Lower lobe of right lung (tissue), 2 donors: ENCODE measurements at regions not wholly inside any gene's neighbourhood (a gene's known extent, or its start where the extent isn't known, plus 50 kb on each side); places are given as distances from the start of the nearest gene placed in this dataset.
"Not testable (repeated sequence)": the region's sequence is repeated elsewhere in the genome, so short reads cannot be mapped to it uniquely, and the experiment has no call there.

ENCODE experiments used
- ATAC-seq, 2 donors: fragments of 200-7000 bp; cut with Tn5 transposase; one replicate each; pipeline ENCODE4 v1.9.1; 2020 to 2022; ENCODE audit warnings: mild to moderate bottlenecking in 2 of 2, moderate library complexity in 2 of 2
- DNase-seq: peaks from one replicate; pipeline ENCODE4 v3.0.0-alpha.2; 2020
- H3K27ac ChIP-seq: fragments of 200-600 bp; one replicate; pipeline ENCODE4 v1.8.0; 2022
- H3K27me3 ChIP-seq: fragments of 200-600 bp; one replicate; pipeline ENCODE4 v1.8.0; 2022; ENCODE audit warnings: low read depth
- H3K36me3 ChIP-seq: fragments of 200-600 bp; one replicate; pipeline ENCODE4 v1.8.0; 2022; ENCODE audit warnings: mild to moderate bottlenecking
- H3K4me1 ChIP-seq: fragments of 200-600 bp; one replicate; pipeline ENCODE4 v1.8.0; 2022
- H3K4me3 ChIP-seq: fragments of 200-600 bp; one replicate; pipeline ENCODE4 v1.8.0; 2022; ENCODE audit warnings: mild to moderate bottlenecking
- H3K9me3 ChIP-seq: fragments of 200-600 bp; one replicate; pipeline ENCODE4 v1.8.0; 2022
- intact Hi-C: fragments of 100-400 bp; cut with DNase I; formaldehyde crosslinking; loops from one replicate; pipeline ENCODE4 v1.11.0; 2022
- TF ChIP-seq, protein P1 (sequence below): fragments of 200-600 bp; IDR thresholded peaks from one replicate; pipeline ENCODE4 v1.8.0; 2022; ENCODE audit warnings: antibody characterized with exemption, mild to moderate bottlenecking
- donor health status: DM: no; HTN: yes; CAD: no; lungs with severe emphysema.

DNA sequence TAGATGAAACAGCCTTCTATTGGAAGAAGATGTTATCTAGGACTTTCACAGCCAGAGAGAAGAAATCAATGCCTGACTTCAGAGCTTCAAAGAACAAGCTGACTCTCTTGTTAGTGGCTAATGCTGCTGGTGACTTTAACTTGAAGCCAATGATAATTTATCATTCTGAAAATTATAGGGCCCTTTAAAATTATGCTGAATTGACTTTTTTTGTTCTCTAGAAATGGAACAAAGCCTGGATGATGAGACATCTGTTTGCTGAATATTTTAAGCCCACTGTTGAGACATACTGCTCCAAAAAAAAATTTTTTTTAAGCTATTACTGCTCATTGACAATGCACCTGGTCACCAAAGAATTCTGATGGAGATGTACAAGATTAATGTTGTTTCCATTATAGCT, 189.2 kb downstream of the MBL2 start:
- ATAC-seq (no peak), DNase-seq (no peak)
- Histone ChIP-seq H3K27me3 (no peaks in the 10 kb centered on the region), H3K27ac (no peak overlapping the region), H3K4me3 (no peak overlapping the region), H3K36me3 (no peaks in the 10 kb centered on the region), H3K4me1 (no peaks in the 10 kb centered on the region), H3K9me3 (peaks cover 19% of the 10 kb centered on the region)
- TF ChIP-seq, protein P1, sequence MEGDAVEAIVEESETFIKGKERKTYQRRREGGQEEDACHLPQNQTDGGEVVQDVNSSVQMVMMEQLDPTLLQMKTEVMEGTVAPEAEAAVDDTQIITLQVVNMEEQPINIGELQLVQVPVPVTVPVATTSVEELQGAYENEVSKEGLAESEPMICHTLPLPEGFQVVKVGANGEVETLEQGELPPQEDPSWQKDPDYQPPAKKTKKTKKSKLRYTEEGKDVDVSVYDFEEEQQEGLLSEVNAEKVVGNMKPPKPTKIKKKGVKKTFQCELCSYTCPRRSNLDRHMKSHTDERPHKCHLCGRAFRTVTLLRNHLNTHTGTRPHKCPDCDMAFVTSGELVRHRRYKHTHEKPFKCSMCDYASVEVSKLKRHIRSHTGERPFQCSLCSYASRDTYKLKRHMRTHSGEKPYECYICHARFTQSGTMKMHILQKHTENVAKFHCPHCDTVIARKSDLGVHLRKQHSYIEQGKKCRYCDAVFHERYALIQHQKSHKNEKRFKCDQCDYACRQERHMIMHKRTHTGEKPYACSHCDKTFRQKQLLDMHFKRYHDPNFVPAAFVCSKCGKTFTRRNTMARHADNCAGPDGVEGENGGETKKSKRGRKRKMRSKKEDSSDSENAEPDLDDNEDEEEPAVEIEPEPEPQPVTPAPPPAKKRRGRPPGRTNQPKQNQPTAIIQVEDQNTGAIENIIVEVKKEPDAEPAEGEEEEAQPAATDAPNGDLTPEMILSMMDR = no peak
- intact Hi-C loops = no loop called here

DNA sequence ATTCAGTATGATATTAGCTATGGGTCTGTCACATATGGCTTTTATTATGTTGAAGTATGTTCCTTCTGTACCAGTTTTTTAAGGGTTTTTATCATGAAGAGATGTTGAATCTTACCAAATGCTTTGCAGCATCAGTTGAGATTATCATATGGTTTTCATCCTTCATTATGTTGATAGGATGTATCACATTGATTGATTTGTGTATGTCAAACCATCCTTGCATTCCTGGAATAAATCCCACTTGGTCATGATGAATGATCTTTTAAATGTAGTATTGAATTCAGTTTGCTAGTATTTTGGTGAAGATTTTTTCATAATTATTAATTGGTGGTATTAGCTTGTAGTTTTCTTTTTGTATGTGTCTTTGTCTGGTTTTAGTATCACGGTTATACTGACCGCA, 185.9 kb downstream of the MBL2 start:
- Histone ChIP-seq H3K9me3 (peaks cover 19% of the 10 kb centered on the region), H3K27me3 (no peaks in the 10 kb centered on the region), H3K4me3 (no peak overlapping the region), H3K4me1 (no peaks in the 10 kb centered on the region), H3K27ac (no peak overlapping the region), H3K36me3 (no peaks in the 10 kb centered on the region)
- TF ChIP-seq, protein P1 = no peak
- no peak for ATAC-seq
- intact Hi-C loops = no loop called here
- no peak for DNase-seq

DNA sequence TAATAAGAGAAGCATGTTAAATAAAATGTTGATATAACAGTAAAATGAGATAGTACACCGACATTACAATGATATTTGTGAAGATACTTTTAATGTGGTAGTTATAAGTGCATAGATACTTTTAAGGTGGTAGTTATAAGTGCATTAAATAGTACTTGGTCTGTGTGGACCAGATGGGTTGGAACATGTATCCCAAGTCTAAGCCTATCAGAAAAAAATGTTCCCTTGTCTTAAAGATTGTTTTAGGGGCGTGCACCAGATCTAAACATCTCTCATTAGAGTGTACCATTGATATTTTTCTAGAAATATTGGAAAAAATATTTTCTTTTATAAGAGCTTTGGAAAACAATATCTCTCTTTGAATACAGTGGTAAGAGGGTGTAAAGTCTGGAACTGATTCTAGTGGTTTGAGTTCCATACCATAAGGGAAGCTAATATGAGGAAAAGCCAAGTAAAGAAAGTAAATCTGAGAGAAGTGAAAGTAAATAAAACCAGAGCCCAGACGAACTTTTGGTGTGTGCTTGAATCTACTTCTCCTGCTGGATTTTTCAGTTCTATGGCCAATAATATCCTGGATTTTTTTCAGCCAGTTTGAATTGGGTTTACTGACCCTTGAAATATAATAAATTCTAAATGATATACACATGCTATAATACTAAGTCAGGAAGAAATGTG, 175.3 kb downstream of the MBL2 start:
- ATAC-seq (no peak), DNase-seq (no peak)
- Histone ChIP-seq H3K27ac (no peak overlapping the region), H3K27me3 (no peaks in the 10 kb centered on the region), H3K9me3 (no peaks in the 10 kb centered on the region), H3K36me3 (no peaks in the 10 kb centered on the region), H3K4me3 (no peak overlapping the region), H3K4me1 (no peaks in the 10 kb centered on the region)
- intact Hi-C loops = no loop called here
- TF ChIP-seq, protein P1 = no peak

GRCh38 chr10:52598936-52599335, 173.6 kb downstream of the MBL2 start:
- Histone ChIP-seq H3K36me3 (no peaks in the 10 kb centered on the region), H3K4me3 (no peak overlapping the region), H3K27ac (no peak overlapping the region), H3K27me3 (no peaks in the 10 kb centered on the region), H3K9me3 (no peaks in the 10 kb centered on the region), H3K4me1 (no peaks in the 10 kb centered on the region)
- intact Hi-C loops = no loop called here
- TF ChIP-seq, protein P1 = no peak
- no peak for DNase-seq
- no peak for ATAC-seq

DNA sequence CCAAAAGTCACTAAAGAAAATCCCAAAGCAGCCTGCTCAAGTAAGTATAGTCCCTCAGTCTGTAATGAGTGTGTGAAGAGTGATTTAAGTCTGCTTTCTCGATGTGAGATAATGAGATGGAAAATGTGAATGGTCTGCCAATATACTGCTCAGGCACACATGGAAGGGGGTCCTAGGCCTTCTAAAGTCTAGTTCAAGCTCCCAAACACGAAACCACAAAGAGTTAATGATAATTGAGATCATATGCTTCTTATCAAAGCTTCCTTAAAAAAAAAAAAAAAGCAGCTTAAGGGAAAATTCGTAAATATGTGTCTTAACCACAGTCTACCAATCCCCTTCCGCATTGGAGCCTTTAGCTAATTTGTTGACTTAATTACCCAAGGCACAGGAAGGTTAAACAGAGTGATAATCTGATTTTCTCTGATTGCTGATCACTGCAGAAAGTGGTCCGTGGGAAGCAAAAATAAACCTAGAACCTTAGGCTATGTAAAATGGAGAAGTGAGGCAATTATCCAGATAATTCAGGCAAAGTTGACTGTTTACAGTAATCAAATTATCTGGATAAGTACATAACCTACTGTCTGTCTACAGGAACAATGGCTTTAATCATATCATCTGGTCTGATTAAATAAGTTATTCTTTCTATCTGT, 172.9 kb downstream of the MBL2 start:
- DNase-seq = no peak
- H3K27ac ChIP-seq = no peak overlapping the region
- no peak for ATAC-seq
- intact Hi-C loops = no loop called here
- no peaks in the 10 kb centered on the region for H3K9me3 ChIP-seq
- TF ChIP-seq, protein P1 = no peak
- no peak overlapping the region for H3K4me3 ChIP-seq
- no peaks in the 10 kb centered on the region for H3K27me3 ChIP-seq
- no peaks in the 10 kb centered on the region for H3K4me1 ChIP-seq
- H3K36me3 ChIP-seq = no peaks in the 10 kb centered on the region

DNA sequence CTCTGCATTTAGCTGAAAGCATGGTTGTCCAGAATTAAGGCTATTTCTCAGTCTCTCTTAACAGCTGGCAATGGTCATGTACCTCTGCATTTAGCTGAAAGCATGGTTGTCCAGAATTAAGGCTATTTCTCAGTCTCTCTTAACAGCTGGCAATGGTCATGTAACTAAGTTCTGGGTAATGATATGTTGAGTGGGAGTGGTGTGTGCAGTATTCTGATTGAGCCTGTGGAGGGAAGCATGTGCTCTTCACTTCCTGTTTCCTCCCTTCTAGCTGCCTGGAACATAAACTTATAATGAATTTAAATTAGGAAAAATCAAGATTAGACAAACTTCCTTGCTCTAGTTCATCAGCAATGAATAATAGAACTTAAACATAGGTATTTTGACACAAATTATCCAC, 168.5 kb downstream of the MBL2 start:
- H3K4me1 ChIP-seq, DNase-seq, H3K4me3 ChIP-seq, H3K27me3 ChIP-seq, intact Hi-C loops, H3K27ac ChIP-seq, H3K9me3 ChIP-seq, ATAC-seq, H3K36me3 ChIP-seq: not testable (repeated sequence)
